UCSD-AML1 (cell line): ENCODE measurements at regions not wholly inside any gene's neighbourhood (a gene's known extent, or its start where the extent isn't known, plus 50 kb on each side); places are given as distances from the start of the nearest gene placed in this dataset.

Experiments used
- DNase-seq: peaks from one replicate; lab custom pipeline; 2025; ENCODE audit not compliant: unreplicated experiment; lab: John Stamatoyannopoulos, UW

- no peak for DNase-seq
These were observed 73.3 kb upstream of the AKAP13 start for GRCh38 chr15:85306946-85307686.

GRCh38 chr15:85307687-85308045, 72.7 kb upstream of the AKAP13 start:
- DNase-seq, result no peak

- DNase-seq, result no peak
These were observed 68.8 kb upstream of the AKAP13 start for GRCh38 chr15:85311647-85312046.

- no peak for DNase-seq
These were observed 67.9 kb upstream of the AKAP13 start for GRCh38 chr15:85312486-85312885.

GRCh38 chr15:85312929-85313331, 67.5 kb upstream of the AKAP13 start:
- DNase-seq, result no peak

- DNase-seq, result no peak
These were observed 67.1 kb upstream of the AKAP13 start for GRCh38 chr15:85313339-85313738.

GRCh38 chr15:85314146-85314545, 66.3 kb upstream of the AKAP13 start:
- DNase-seq, result no peak

- no peak for DNase-seq
These were observed 65.8 kb upstream of the AKAP13 start for GRCh38 chr15:85314633-85315032.

GRCh38 chr15:85316244-85316934, 64.0 kb upstream of the AKAP13 start:
- DNase-seq, result no peak

GRCh38 chr15:85318048-85318731, 62.2 kb upstream of the AKAP13 start:
- no peak for DNase-seq

- no peak for DNase-seq
These were observed 61.7 kb upstream of the AKAP13 start for GRCh38 chr15:85318732-85319076.

GRCh38 chr15:85324202-85324601, 56.2 kb upstream of the AKAP13 start:
- no peak for DNase-seq

GRCh38 chr15:85325834-85326233, 54.6 kb upstream of the AKAP13 start:
- DNase-seq, result no peak

- no peak for DNase-seq
These were observed 54.1 kb upstream of the AKAP13 start for GRCh38 chr15:85326291-85326690.

- no peak for DNase-seq
These were observed 52.6 kb upstream of the AKAP13 start for GRCh38 chr15:85327820-85328219.

GRCh38 chr15:85329561-85330422, 50.6 kb upstream of the AKAP13 start:
- no peak for DNase-seq
